RWPE1 (cell line): ENCODE measurements at regions not wholly inside any gene's neighbourhood (a gene's known extent, or its start where the extent isn't known, plus 50 kb on each side); places are given as distances from the start of the nearest gene placed in this dataset.

Experiments used
- CTCF ChIA-PET: fragments of 350-600 bp; sonication (Branson Sonifier 250); formaldehyde crosslinking; extraction: SDS; loops from one replicate; lab custom pipeline; 2021; lab: Yijun Ruan, JAX
- POLR2A ChIA-PET: fragments of 400-600 bp; formaldehyde crosslinking; extraction: SDS; loops from one replicate; lab custom pipeline; 2020; ENCODE audit warnings: antibody characterized with exemption; ENCODE audit not compliant: low non-redundant PET; lab: Yijun Ruan, JAX
- DNase-seq: peaks from one replicate; pipeline ENCODE4 v3.0.0; 2012; ENCODE audit warnings: low spot score
- H3K27ac ChIP-seq: fragments of 450-650 bp; 2 replicates; pipeline ENCODE4 v1.5.1; 2017
- TF ChIP-seq, protein P1 (sequence below): fragments of 450-650 bp; conservative IDR thresholded peaks from 2 replicates; pipeline ENCODE4 v1.5.1; 2017; ENCODE audit warnings: low read depth, mild to moderate bottlenecking

DNA sequence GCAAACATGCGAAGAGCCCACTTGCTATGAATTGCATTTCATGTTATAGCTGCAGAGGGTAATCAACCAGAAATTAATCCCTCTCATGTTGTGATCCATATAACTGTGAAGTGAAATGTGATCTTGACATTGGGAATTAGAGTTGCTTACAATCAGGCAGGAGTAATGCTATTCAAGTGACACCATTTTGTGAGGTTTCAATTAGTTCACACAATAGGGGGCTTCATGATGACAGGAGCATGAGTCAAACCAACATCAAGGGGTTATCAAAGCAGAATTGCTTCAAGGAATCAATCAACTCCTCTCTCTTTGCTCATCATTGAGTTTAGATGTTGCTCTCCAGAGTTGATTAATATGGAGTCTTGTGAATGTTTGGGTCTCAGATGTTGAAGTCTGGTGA, 1585.2 kb upstream of the TENM4 start:
- no peak overlapping the region for H3K27ac ChIP-seq
- POLR2A ChIA-PET, result no interaction called here
- TF ChIP-seq, protein P1, sequence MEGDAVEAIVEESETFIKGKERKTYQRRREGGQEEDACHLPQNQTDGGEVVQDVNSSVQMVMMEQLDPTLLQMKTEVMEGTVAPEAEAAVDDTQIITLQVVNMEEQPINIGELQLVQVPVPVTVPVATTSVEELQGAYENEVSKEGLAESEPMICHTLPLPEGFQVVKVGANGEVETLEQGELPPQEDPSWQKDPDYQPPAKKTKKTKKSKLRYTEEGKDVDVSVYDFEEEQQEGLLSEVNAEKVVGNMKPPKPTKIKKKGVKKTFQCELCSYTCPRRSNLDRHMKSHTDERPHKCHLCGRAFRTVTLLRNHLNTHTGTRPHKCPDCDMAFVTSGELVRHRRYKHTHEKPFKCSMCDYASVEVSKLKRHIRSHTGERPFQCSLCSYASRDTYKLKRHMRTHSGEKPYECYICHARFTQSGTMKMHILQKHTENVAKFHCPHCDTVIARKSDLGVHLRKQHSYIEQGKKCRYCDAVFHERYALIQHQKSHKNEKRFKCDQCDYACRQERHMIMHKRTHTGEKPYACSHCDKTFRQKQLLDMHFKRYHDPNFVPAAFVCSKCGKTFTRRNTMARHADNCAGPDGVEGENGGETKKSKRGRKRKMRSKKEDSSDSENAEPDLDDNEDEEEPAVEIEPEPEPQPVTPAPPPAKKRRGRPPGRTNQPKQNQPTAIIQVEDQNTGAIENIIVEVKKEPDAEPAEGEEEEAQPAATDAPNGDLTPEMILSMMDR, result no peak
- CTCF ChIA-PET, result no interaction called here
- no peak for DNase-seq

DNA sequence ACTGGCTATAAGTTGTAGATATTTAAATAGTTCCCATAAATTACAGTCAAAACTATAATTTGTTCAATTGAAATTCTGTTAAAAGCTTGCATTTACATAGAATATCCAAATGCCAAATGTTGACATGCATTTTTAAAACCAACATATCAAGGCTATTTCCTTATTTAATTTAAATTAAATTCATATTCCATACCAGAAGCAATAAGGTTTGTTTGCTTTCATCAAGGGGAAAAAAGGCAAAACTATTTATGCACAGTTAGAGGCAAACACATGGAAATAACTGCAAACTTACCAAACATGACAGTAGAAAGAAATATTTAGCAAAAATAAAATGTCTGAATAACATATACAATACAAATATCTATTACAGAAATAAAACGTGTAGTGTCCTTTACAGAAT, 1581.2 kb upstream of the TENM4 start:
- DNase-seq, result no peak
- TF ChIP-seq, protein P1, result no peak
- H3K27ac ChIP-seq, result no peak overlapping the region
- ChIA-PET CTCF (no interaction called here), POLR2A (no interaction called here)

DNA sequence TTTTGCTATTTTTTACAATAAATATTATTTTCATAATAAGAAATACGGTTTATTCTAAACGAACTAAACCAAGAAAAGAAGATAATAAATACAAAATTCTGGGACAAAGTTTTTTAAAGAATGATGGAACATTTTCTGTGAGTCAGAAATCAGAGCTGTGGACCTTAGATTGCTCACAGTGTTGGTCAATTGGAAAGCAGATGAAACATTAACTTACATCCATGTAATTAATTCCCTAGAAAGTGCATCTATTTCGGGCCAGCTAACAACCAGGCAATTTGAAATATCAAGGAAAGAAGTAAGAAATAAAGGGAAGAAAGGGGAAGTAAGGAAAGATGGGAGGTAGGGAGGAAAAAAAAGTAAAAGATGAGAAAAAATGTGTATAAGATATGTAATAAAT, 1569.8 kb upstream of the TENM4 start:
- TF ChIP-seq, protein P1, result no peak
- ChIA-PET CTCF (no interaction called here), POLR2A (no interaction called here)
- no peak overlapping the region for H3K27ac ChIP-seq
- no peak for DNase-seq

DNA sequence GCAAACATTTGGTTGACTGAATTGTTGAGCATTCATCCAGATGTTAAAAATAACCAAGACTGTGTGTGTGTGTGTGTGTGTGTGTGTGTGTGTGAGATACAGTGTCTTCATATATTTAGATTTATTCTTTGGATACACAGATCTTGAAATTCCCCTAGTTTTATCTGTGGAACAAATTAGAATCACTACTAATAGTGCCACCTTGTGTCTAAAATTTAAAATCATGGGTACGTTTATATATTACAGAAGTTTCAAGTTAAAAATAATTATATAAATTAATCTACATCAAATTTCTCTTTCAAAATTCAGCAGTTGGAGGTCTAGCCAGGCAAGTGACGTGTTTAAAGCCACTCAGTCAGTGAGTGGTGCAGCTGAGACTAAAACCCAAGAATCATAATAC, 1566.2 kb upstream of the TENM4 start:
- ChIA-PET POLR2A (no interaction called here), CTCF (no interaction called here)
- DNase-seq, result peak; percentile 13
- H3K27ac ChIP-seq, result no peak overlapping the region
- TF ChIP-seq, protein P1, result no peak

DNA sequence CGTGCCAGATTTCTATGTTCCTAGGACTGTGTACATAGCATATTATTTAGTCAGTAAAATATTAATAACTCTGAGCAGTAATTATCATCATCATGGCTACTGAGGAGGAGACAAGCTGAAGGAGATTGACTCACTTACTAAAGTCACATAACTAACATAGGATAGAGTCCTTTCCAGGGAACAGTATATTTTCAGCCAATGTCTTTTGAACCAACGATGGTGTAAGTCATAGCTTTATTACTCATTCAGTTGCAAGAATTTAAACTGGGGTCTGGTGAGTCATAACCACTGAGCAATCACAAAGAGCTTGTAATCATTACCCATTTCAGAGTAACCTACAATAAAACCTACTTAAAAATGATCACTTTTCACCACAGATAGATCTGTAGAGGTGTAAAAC, 1564.8 kb upstream of the TENM4 start:
- ChIA-PET CTCF (interaction anchor here (0.7 kb wide), 1 partner anchor 12 kb away, joined by 3 read pairs; no protein-coding TSS in a partner anchor), POLR2A (no interaction called here)
- peak; percentile 83 for DNase-seq
- TF ChIP-seq, protein P1, result no peak
- H3K27ac ChIP-seq, result no peak overlapping the region

DNA sequence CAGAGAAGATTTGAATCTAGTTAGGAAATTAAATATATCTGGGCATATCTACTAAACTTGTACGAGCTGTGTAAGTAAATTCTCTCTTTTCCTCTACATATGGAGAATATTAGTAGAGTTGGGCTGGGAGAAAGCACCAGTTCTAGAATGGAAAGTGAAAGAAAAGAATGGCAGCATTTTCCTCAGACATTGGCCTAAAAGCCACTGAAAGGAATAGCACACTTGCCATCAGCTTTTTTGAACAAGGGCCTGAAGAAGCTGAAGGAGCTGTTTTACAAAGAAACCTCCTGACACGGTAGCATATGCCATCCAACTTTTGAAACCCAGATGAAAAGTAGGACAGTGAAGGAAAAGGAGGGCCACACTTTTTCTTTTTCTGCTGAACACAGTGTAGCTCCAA, 1563.7 kb upstream of the TENM4 start:
- no peak overlapping the region for H3K27ac ChIP-seq
- TF ChIP-seq, protein P1, result no peak
- DNase-seq, result no peak
- ChIA-PET POLR2A (no interaction called here), CTCF (no interaction called here)

DNA sequence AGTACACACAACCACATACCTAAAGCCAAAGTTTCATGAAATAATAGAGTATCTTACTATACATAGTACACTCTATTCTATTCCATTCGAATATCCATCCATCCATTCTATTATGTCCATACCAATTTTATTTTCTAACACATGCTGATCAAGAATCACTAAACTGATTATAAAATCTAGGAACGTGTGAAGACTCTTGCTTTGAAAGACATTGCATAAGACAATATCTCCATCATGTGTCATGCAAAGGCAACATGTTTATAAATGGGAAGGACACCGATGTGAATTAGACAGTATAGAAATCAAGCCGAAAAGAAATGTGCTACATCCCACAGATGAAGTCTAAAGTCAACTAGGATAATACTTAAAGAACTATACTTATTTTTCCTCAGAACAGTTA, 1561.5 kb upstream of the TENM4 start:
- ChIA-PET POLR2A (no interaction called here), CTCF (no interaction called here)
- no peak overlapping the region for H3K27ac ChIP-seq
- TF ChIP-seq, protein P1, result no peak
- DNase-seq, result no peak
